Type B pancreatic cell (in vitro differentiated cells): ENCODE measurements at regions not wholly inside any gene's neighbourhood (a gene's known extent, or its start where the extent isn't known, plus 50 kb on each side); places are given as distances from the start of the nearest gene placed in this dataset.

Experiments
- DNase-seq: peaks from one replicate; pipeline ENCODE4 v3.0.0; 2021; ENCODE audit warnings: mixed read lengths; ENCODE audit not compliant: unreplicated experiment; ENCODE audit errors: extremely low spot score
- H3K27ac Mint-ChIP-seq: 2 replicates; pipeline ENCODE4 v1.8.0; 2021; ENCODE audit warnings: mild to moderate bottlenecking, mixed read lengths
- H3K27me3 Mint-ChIP-seq: 2 replicates; pipeline ENCODE4 v1.8.0; 2021; ENCODE audit warnings: mixed read lengths
- H3K36me3 Mint-ChIP-seq: 2 replicates; pipeline ENCODE4 v1.8.0; 2021; ENCODE audit warnings: mixed read lengths
- H3K4me1 Mint-ChIP-seq: one replicate; pipeline ENCODE4 v1.8.0; 2021; ENCODE audit warnings: mixed read lengths; ENCODE audit not compliant: unreplicated experiment
- H3K4me3 Mint-ChIP-seq: 2 replicates; pipeline ENCODE4 v1.8.0; 2021; ENCODE audit warnings: mild to moderate bottlenecking, mixed read lengths
- H3K9me3 Mint-ChIP-seq: 2 replicates; pipeline ENCODE4 v1.8.0; 2021; ENCODE audit warnings: mixed read lengths
- TF ChIP-seq, protein P1 (sequence below): fragments of 200-600 bp; sonication (generic); conservative IDR thresholded peaks from 2 replicates; pipeline ENCODE4 v1.5.0; 2021; ENCODE audit warnings: antibody characterized with exemption, mild to moderate bottlenecking

DNA sequence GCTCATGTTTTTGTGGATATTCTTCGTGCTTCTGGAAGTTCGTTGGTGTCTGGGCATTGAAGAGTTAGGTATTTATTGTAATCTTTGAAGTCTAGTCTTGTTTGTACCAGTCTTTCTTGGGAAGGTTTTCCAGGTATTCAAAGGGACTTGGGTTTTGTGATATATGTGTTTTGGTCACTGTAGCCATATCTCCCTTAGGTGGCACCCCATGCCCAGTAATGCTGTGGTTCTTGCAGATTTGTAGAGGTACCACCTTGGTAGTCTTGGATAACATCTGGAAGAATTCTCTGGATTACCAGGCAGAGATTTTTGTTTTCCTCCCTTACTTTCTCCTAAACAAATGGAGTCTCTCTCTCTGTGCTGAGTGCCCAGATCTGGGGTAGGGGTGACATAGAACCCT lies 184.1 kb downstream of the TEX13C start:
- H3K4me3 Mint-ChIP-seq, result no peak overlapping the region
- TF ChIP-seq, protein P1, sequence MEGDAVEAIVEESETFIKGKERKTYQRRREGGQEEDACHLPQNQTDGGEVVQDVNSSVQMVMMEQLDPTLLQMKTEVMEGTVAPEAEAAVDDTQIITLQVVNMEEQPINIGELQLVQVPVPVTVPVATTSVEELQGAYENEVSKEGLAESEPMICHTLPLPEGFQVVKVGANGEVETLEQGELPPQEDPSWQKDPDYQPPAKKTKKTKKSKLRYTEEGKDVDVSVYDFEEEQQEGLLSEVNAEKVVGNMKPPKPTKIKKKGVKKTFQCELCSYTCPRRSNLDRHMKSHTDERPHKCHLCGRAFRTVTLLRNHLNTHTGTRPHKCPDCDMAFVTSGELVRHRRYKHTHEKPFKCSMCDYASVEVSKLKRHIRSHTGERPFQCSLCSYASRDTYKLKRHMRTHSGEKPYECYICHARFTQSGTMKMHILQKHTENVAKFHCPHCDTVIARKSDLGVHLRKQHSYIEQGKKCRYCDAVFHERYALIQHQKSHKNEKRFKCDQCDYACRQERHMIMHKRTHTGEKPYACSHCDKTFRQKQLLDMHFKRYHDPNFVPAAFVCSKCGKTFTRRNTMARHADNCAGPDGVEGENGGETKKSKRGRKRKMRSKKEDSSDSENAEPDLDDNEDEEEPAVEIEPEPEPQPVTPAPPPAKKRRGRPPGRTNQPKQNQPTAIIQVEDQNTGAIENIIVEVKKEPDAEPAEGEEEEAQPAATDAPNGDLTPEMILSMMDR, result no peak
- H3K9me3 Mint-ChIP-seq, result peaks cover under 1% of the 10 kb centered on the region
- no peak overlapping the region for H3K27ac Mint-ChIP-seq
- H3K4me1 Mint-ChIP-seq, result no peaks in the 10 kb centered on the region
- H3K27me3 Mint-ChIP-seq, result no peaks in the 10 kb centered on the region
- no peaks in the 10 kb centered on the region for H3K36me3 Mint-ChIP-seq
- DNase-seq, result no peak

DNA sequence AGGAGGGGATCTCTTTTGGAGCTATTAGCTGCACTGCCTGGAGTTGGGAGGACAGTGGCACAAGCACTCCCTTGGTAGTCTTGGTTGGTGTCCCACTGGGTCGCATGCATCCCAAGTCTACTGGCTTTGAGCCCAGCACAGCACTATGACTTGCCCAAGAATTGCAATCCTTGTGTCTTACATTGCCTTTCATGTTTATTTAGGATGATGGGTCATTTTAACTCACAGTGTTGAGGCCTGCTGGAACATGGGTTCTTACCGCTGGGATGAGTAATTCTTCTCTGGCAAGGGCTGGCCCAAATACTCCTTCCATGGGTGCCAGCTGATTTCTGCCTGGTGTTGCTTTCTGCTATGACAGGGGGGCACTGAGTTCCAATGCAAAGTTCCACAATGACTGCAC lies 185.5 kb downstream of the TEX13C start:
- Mint-ChIP-seq H3K27me3 (no peaks in the 10 kb centered on the region), H3K36me3 (no peaks in the 10 kb centered on the region), H3K4me3 (no peak overlapping the region), H3K9me3 (no peaks in the 10 kb centered on the region), H3K4me1 (no peaks in the 10 kb centered on the region), H3K27ac (no peak overlapping the region)
- DNase-seq, result no peak
- TF ChIP-seq, protein P1, result no peak

- TF ChIP-seq, protein P1, result no peak
- Mint-ChIP-seq H3K4me3 (no peak overlapping the region), H3K9me3 (no peaks in the 10 kb centered on the region), H3K27ac (no peak overlapping the region), H3K4me1 (no peaks in the 10 kb centered on the region), H3K27me3 (no peaks in the 10 kb centered on the region), H3K36me3 (no peaks in the 10 kb centered on the region)
- no peak for DNase-seq
These were observed 187.4 kb downstream of the TEX13C start for GRCh38 chrX:125507119-125507518.

DNA sequence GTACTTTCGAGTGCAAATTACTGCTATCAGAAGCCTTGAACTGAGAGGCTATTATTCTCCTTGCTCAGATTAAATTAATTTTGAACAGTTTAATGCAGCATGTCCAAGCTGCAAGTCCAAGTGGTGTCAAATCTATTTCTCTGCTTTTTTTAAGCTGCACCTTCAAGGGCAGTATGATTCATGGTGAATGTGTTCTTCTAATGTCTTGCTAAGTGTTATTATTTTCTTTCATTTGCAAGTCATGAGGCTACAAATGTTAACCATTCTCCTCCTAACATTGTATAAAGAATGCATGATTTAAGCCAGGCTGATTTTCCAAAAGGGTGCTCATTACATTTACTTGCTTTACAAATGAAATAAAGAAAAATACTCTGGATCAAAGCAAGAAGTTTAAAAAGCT lies 200.4 kb downstream of the TEX13C start:
- Mint-ChIP-seq H3K4me3 (no peak overlapping the region), H3K36me3 (no peaks in the 10 kb centered on the region), H3K27me3 (no peaks in the 10 kb centered on the region), H3K27ac (no peak overlapping the region), H3K9me3 (no peaks in the 10 kb centered on the region), H3K4me1 (no peaks in the 10 kb centered on the region)
- TF ChIP-seq, protein P1, result no peak
- no peak for DNase-seq

- TF ChIP-seq, protein P1, result no peak
- H3K27ac Mint-ChIP-seq, result no peak overlapping the region
- H3K4me3 Mint-ChIP-seq, result no peak overlapping the region
- DNase-seq, result no peak
- H3K36me3 Mint-ChIP-seq, result no peaks in the 10 kb centered on the region
- H3K9me3 Mint-ChIP-seq, result peaks cover 6% of the 10 kb centered on the region
- no peaks in the 10 kb centered on the region for H3K4me1 Mint-ChIP-seq
- H3K27me3 Mint-ChIP-seq, result no peaks in the 10 kb centered on the region
These were observed 203.1 kb downstream of the TEX13C start for GRCh38 chrX:125522752-125523151.
